GM18502 (cell line): ENCODE measurements at regions not wholly inside any gene's neighbourhood (a gene's known extent, or its start where the extent isn't known, plus 50 kb on each side); places are given as distances from the start of the nearest gene placed in this dataset.

Experiments used
- ATAC-seq: cut with Tn5 transposase; IDR thresholded peaks from one replicate; pipeline ENCODE4 v1.9.1; 2021; ENCODE audit warnings: mild to moderate bottlenecking; ENCODE audit not compliant: unreplicated experiment, poor library complexity

DNA sequence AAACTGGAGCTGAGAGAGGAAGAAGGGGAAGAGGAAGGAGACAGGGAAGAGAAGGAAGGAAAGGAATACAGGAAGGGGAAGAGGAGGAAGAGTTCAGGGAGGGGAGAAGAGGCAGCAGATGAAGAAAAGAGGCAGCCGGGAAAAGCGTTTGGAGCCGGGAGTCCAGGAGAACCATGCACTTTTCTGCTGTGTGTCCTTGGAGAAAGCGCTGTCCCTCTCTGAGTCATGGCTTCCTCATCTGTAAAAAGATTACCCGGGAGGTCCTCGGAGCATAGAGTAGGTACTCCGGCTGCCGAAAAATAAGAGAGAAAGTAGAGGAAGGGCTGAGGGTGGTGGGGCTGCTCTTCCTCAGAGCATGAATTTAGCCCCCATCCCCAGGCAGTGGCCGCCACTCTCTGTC lies 226.9 kb downstream of the MN1 start:
- no peak for ATAC-seq

DNA sequence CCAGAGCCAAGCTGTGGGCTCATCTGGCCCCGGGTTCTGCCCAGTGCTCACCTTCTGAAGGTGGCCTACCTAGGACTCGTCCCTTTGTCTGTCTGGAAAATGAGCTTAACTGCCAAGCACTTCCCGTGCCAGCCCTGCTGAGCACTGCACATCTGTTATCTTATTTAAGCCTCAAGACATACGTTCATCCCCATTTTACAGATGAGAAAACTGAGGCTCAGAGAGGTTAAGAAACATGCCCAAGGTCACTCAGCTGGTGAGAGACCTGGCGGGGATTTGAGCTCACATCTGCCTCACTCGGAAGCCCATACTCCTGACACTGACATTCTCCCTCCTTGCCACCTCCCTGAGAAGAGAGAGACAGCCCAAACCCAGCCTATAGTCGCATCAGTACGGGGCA lies 226.2 kb downstream of the MN1 start:
- ATAC-seq: no peak

DNA sequence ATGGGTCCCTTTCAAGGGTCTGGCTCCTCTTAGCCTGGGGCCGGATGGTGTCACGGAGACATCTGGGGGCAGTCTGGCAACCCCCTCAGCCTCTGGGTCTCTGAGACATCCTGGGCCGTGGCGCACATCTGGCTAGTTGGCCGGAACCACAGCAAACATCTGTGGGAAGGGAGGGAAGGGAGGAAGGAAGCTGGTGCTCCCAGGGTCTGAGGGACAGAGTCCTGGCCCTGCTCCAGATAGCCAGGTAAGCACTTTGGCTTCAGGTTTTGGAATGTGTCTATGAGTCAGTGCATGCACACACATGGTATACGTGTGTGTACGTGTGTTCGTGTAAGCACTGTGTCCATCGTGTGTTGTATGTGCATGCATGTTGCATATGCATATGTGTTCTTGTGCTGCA lies 225.1 kb downstream of the MN1 start:
- ATAC-seq: no peak

DNA sequence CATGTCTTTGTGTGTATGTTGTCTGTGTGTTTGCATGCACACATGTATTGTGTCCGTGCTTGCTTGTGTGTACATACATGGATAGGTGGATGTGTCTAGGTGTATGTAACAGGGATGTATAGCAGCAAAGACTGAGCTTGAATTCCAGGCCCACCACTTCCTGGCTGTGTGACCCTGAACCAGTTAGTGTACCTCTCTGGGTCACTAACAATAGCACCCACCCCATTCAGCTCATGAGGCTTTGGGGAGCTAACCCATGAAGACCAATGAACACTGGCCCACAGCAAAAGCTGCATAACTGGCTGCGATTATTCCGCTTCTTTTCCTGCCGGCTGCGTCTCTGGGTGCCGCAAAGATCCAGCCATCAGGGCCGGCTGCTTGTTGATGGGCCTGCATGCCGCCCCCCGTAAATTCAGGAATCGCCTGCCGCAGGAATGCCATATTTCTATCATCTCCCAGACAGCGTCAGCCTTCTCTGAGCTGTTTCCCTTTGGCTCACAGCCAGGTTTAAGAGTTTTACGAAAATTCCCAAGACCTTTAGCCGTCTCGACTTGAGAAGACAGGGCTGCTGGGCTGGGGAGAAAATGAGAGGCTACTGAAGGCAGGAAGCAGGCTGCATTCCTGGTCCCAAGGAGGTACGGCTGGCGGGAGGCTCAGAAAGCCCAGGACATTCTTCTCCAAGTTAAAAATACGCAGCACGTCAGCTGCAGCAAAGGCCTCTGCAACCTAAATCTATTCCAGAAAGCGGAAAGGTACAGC lies 224.6 kb downstream of the MN1 start:
- no peak for ATAC-seq

DNA sequence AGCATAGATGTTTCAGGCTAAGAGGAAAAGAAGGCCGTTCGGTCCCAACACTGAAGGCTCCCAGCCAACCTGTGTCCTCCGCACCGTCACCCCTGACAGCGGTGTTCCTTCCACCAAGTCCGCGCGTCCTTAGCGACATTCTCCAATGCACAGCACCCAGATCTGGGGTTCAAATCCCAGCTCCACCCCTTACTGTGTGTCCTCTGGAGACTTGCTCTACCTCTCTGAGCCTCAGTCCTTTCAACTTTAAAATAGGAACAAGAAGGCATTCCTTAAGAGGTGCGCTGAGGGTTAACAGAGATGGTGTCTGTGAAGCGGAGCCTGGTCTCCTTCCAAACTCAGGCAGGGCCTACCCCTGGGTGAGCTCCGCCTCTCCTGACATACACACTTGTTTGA lies 224.0 kb downstream of the MN1 start:
- no peak for ATAC-seq

DNA sequence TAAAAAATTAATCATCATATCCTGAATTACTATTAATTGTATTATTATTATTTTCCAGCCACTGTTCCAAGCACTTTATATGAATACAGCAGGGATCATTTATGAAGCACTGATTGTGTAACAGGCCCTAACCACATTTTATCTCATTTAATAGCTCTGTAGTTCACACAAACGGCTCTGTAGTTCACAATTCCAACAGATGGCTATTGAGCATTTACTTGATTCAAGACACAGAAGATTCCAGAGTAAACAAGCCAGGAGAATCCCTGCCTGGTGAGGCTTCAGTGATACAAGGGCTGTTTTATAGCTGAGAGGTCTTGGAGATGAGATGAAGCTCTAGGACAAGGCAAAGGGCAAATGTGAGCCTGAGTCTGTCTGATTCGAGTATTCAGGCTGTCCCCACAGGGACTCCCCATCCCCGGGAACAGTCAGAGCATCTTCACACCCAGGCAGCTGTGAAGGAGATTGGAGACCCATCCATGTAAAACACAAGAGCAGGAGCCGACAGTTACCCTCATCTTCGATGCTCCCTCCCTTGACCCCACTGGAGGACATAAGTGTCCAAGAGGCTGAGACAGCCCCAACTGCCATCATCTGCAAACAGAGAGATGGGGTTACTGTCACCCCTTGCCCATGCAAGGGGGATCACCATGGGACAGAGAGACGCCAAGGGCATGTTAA lies 222.5 kb downstream of the MN1 start:
- no peak for ATAC-seq

DNA sequence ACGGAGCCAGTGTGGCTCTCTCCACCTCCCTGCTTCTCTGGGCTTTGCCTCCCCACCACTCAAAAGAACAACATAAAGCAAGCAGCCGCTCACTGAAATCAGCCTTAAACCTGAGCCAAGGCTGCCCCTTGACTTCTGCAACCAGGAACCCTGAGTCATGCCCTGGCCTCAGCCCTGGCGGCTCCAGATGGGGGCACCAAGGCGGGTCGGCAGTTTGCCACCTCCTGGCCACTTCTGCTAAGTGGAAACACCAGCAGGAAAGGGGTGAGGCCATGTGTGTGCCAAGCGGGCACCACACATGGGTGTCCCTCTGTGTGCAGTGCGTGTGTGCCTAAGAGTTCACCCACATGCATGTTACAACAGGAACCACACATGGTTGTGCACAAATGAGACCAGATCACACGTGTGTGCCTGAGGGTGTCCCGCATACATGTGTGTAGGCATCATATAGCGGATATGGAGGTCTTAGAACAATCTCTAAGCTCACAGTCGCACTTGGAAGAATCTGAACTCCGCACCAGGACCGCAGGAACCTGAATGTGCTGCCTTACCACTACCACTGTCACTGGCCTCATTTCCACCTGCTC lies 221.2 kb downstream of the MN1 start:
- ATAC-seq: no peak

DNA sequence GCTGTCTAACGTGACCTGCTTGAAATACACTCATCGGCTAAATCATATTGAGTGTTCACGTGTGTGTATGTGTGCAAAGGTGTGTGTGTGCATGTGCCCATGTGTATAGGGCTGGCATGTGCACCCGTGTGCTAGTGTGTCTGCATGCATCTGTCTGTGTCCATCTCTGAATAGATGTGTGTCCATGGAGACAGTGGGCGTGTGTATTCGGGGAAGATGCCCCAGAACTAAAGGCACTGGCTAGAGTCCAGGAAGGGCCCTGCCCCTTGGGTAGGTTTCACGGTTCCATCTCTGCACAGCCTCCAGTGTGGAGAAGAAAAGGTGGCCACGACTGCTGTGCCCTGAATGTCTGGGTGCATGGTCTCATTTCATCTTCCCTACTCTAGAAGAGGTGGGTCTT lies 220.3 kb downstream of the MN1 start:
- no peak for ATAC-seq

DNA sequence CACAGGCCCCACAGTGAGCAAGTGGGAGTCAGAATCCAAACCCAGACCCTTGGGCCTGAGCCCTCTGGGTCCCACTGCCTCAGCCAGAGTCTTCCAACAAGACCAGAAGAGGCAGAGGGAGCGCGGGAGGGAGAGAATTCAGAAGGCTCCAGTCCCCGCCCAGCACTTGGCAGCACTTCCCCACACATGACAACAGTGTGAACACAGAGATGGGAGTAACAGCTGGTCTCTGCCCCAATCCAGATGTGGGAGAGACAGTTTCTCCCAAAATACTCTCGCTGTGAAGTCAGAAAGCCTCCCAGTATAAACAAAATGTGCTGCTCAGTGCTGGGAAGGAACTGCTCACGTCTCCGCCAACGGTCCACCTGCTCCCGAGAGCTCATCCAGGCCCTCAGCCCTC lies 219.9 kb downstream of the MN1 start:
- no peak for ATAC-seq

DNA sequence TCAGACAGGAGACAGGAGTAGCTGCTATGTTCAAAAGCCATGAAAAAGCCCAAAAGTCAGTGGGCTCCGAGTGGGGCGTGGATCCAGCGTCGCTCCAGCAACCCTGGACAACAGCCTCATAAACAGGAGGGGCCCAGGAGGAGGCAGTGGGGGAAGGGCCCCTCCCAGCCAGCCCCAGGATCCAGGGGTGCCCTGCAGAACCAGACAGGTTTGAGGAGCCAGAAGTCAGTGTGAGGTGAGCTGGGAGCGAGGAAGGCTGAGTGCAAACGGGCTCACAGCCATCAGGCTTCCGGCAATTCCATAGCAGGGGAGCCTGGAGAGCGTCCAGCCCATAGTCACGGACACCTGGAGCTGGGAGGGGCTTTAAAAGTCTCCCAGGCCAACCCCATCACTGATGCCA lies 217.7 kb downstream of the MN1 start:
- ATAC-seq: no peak

DNA sequence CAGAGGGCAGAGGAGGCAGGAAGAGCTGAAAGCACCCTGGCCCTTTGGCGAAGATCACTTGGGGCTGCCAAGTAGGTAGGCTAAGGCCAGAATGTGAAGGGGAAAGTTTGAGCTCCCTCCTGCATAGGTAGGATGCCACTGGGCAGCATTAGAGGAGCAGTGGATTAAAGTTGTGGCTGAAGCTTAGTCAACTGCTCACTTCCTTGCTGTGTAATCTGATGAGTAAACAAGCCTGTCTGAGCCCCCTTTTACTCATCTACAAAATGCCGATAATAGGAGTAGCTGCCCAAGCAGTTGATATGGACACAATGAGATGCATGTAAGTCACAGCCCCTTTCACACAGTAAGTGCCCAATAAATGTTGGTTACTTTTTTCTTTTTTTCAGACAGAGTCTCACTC lies 216.4 kb downstream of the MN1 start:
- ATAC-seq: no peak

DNA sequence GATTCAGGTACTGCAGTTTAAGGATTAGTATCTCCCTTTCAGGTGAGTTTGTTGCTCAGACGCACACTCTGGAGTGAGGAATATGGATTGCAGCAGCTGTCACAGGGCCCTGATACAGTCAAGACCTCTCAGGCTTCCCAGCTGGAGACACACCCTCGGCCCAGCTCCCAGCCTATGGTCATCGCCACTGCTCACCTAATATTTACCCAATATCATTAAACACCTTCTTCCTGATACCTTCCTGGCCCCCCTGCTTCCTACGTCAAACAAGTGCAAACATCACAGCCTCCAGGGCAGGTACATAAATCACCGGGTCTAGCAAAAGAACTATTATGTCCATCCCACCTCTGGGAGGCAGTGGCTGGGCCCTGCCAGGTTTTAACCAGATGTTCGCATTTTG lies 213.3 kb downstream of the MN1 start:
- ATAC-seq: no peak

DNA sequence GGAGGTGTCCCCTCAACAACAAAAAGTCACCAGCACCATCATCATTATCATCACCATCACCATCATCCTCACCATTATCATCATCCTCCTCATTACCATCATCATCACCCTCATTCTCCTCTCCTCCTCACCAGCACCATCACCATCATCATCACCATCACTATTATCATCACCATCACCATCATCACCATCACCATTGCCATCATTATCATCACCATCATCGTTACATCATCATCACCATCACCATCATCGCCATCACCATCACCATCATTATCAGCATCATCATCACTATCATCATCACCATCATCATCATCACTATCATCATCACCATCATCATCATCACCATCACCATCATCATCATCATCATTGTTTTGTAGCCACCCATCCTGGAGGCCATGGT lies 212.6 kb downstream of the MN1 start:
- no peak for ATAC-seq

DNA sequence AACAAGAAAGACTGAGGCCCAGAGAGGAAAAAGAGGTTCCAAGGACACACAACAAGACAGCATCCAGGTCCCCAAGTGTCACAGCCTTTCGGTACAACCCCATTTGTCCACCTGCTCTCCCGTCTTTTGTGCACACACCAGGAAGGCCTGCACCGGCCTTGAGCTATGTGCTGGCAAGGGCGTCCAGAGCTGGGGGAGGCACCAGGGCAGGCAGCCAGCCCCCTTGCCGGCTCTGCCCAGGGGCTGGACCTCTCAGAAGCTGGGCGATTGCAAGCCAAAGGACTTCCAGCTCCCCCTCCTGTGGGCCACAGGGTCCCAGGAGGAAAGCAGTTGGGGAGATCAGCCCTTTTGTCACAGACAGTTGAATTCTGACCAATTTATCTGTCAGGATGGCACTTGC lies 210.5 kb downstream of the MN1 start:
- no peak for ATAC-seq

DNA sequence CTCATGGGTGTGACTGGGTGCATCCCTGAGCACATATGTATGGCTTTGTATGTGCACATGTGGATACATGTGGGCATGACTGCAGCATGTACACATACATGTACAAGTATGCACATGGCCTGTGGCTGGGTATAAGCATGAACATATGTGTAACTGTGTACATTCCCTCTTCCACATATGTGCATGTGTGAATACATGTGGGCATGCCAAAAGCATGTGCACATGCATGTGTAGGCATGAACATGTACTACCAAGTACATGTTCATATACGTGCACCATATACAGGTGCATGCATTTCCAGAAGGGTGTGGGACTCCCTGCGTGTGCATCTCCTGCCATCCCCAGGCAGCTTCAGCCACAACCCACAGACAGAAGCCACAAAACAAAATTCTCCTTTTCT lies 208.2 kb downstream of the MN1 start:
- ATAC-seq: no peak

DNA sequence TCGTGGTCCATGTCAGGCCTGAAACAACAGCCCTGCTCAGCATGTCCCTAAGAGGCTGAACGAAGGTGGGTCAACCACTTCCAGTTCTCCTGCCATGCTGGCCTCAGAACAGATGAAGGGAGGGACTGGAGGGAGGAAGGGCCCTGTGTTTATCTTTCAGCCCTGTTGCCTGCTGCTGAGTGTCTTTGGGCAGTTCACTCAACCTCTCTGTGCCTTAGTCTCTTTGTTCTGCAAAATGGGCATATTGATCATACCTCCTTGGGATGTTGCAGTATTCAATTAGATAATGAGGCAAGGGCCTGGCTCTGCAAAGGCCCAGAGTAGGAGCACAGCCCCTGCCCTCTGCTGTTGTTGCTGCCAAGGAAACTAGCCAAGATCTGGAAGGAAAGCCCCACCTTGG lies 207.5 kb downstream of the MN1 start:
- ATAC-seq: no peak

DNA sequence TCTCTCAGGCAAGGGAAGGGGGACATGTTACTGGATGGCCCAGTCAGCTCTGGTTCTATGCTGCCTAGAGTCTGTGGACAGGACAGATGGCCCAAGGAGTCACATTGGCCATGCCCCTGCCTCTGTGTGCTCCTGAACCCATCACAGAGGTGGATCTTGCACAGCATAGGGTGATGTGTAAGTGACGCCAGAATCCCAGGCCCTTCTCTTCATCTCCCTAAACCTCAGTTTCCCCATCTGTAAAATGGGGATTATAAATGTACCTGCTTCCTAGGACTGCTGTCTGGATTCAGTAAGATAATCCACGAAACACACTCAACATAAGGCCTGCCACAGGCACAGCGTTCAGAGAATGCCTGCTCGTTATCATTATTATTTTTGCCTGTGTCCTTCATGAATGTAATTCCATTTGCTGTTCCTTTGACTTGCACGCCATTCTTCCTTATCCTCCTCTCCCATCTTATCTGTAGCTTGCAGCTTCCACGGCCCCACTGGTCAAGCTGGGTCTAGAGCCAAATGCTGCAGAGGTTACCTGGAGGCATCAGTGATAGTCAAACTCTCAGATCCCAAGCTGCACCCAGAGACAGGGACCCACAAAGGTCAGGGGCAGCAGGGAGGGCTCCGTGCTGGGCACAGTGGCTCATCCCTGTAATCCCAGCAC lies 207.0 kb downstream of the MN1 start:
- ATAC-seq: no peak

DNA sequence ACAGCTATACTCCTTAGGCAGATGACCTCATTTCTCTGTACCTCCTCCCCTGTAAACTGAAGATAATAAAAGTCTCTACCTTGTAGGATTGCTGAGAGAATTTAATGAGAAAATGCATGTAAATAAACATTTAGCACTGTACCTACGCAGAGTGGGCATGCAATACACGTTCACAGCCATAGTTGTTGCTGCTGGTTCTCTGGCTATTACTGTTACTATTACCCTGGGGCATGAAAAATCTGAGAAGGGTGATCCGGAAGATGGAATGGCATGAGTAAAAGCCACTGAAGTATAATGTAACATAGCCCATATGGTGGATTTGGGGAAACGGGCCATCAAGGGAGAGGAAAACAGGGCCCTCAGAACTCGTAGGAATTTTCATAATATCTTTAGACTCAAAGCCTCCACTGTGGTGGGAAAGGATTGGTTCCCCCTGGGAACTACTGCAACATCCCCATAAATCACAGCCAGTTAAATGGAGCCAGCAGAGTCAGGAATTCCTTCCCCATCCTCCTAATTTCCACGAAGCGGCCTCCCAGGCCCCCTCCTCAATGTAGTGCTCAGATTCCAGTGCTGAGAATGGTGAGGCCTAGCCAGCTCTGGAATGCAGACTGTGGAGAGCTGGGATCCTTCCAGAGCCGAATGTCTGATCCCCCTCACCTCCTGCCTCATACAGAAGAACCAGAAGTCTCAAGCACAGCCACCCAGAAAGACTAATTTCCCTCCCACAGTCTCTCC lies 205.3 kb downstream of the MN1 start:
- ATAC-seq: no peak

DNA sequence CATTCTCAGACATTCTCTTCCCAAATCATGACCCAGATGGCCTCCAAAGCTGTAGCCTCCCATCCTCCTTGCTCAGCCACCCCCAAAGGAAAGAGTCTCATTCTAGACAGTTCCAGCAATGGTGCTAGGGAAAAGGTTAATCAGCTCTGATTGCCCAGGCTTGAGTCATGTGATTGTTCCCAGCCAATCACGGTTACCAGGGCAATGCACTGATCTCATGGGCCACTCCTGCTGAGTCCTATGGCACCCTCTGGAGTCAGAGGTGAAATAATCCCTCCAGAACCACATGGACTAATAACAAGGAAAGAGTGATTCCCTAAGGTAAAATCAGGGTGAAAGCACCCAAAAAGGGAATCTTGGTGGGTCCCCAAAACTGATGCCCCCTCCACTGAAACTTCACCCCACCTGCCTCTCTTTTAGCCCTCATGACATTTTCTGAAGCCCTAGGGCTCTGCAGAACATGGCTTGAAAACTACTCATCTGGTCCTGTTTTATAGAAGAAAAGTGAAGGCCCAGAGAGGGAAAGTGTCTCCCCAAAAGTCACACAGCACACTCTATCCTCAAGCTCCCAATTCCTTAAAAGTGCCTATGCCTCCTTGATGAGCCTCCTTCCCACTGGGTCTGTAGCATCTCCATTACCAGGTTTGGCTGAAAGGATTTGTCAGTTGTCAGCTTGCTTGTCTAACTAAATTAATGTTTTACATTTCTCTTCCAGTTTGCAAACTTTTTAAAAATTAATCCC lies 203.7 kb downstream of the MN1 start:
- no peak for ATAC-seq

DNA sequence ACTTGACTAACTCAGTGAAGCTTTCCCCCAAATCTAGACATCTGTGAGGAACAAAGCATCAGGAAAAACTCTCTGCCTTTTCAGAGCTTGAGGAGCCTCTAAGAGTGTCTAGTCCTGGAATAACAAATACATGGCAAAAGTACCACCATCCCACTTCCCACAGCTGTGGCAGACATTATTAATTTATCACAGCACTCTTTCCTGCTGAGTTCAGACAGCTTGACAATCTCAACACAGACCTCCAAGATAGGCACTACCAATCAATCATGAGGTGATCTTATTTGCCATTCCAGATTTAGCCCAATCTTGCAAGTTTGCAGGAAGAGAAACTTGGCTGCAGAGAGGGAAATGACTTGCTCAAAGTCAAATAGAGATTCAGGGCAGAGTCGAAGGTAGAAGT lies 202.8 kb downstream of the MN1 start:
- no peak for ATAC-seq
